SH-SY5Y (cell line): ENCODE measurements at regions not wholly inside any gene's neighbourhood (a gene's known extent, or its start where the extent isn't known, plus 50 kb on each side); places are given as distances from the start of the nearest gene placed in this dataset.

Experiments
- GATA2 ChIP-seq: IDR thresholded peaks from 2 replicates; pipeline ENCODE4 v1.6.1; 2011; ENCODE audit warnings: mild to moderate bottlenecking, low read depth, low read length
- GATA3 ChIP-seq: IDR thresholded peaks from 2 replicates; pipeline ENCODE4 v1.6.1; 2011; ENCODE audit warnings: low read depth, mild to moderate bottlenecking, low read length, moderate library complexity

- TF ChIP-seq GATA3 (no peak), GATA2 (no peak)
Observed at GRCh38 chr11:90286640-90287039, 63.8 kb upstream of the CHORDC1 start.

- TF ChIP-seq GATA2, result no peak
- no peak for TF ChIP-seq GATA3
Observed at GRCh38 chr11:90284171-90284570, 61.3 kb upstream of the CHORDC1 start.

- TF ChIP-seq GATA2 (no peak), GATA3 (no peak)
Observed at GRCh38 chr11:90274362-90274761, 51.5 kb upstream of the CHORDC1 start.
